Naive thymus-derived CD4-positive, alpha-beta T cell (primary cell): ENCODE measurements at regions not wholly inside any gene's neighbourhood (a gene's known extent, or its start where the extent isn't known, plus 50 kb on each side); places are given as distances from the start of the nearest gene placed in this dataset.
"Not testable (repeated sequence)": the region's sequence is repeated elsewhere in the genome, so short reads cannot be mapped to it uniquely, and the experiment has no call there.

ENCODE experiments used
- ATAC-seq: fragments of 150-1000 bp; cut with Tn5 transposase; 2 replicates; pipeline ENCODE4 v1.10.0; 2021; ENCODE audit warnings: mild to moderate bottlenecking, moderate library complexity
- CTCF ChIA-PET: fragments of 350-600 bp; sonication (Branson Sonifier 250); formaldehyde crosslinking; loops from one replicate; lab custom pipeline; 2021; ENCODE audit warnings: antibody characterized with exemption; lab: Charles Lee
- POLR2A ChIA-PET: fragments of 350-600 bp; sonication (Branson Sonifier 250); formaldehyde crosslinking; loops from one replicate; lab custom pipeline; 2021; ENCODE audit warnings: antibody characterized with exemption, inconsistent platforms; lab: Charles Lee
- DNase-seq, 9 donors: peaks; one replicate each; pipeline versions ENCODE4 v3.0.0 to v3.0.0-alpha.2; 2020 to 2022; ENCODE audit warnings: mixed read lengths in 1 of 9
- H3K27ac ChIP-seq: one replicate; pipeline ENCODE4 v1.7.0; 2013; ENCODE audit warnings: mild to moderate bottlenecking, low read depth, low read length, moderate library complexity
- H3K27me3 ChIP-seq, 2 donors: one replicate each; pipeline ENCODE4 v1.7.0; 2013; ENCODE audit warnings: low read length in 2 of 2, mild to moderate bottlenecking in 2 of 2, moderate library complexity in 2 of 2; ENCODE audit not compliant: control insufficient read depth in 2 of 2, insufficient read depth in 2 of 2
- H3K36me3 ChIP-seq, 3 experiments: 1 replicate in 2 of 3; 2 replicates in 1 of 3; pipeline ENCODE4 v1.7.0; 2013; ENCODE audit warnings: low read length in 3 of 3, mild to moderate bottlenecking in 3 of 3, moderate library complexity in 1 of 3; ENCODE audit not compliant: insufficient read depth in 3 of 3, control insufficient read depth in 2 of 3
- H3K4me1 ChIP-seq, 2 donors: one replicate each; pipeline ENCODE4 v1.7.0; 2013; ENCODE audit warnings: low read length in 2 of 2, mild to moderate bottlenecking in 2 of 2, moderate library complexity in 1 of 2; ENCODE audit not compliant: control insufficient read depth in 2 of 2, insufficient read depth in 2 of 2
- H3K4me3 ChIP-seq: 2 replicates; pipeline ENCODE4 v1.7.0; 2013; ENCODE audit warnings: mild to moderate bottlenecking, low read length
- H3K9me3 ChIP-seq, 3 experiments: 1 replicate in 2 of 3; 2 replicates in 1 of 3; pipeline ENCODE4 v1.7.0; 2013; ENCODE audit warnings: low read length in 3 of 3; ENCODE audit not compliant: control insufficient read depth in 2 of 3
- H3K27ac Mint-ChIP-seq, 9 donors: one replicate each; pipeline ENCODE4 v1.8.0; 2020 to 2022; ENCODE audit warnings: mixed read lengths in 9 of 9, mild to moderate bottlenecking in 8 of 9, moderate library complexity in 5 of 9, inconsistent platforms in 2 of 9
- H3K27me3 Mint-ChIP-seq, 5 donors: one replicate each; pipeline ENCODE4 v1.8.0; 2021 to 2022; ENCODE audit warnings: mixed read lengths in 5 of 5, mild to moderate bottlenecking in 1 of 5
- H3K36me3 Mint-ChIP-seq, 5 donors: one replicate each; pipeline ENCODE4 v1.8.0; 2020 to 2022; ENCODE audit warnings: mixed read lengths in 5 of 5, mild to moderate bottlenecking in 3 of 5, inconsistent platforms in 1 of 5
- H3K4me1 Mint-ChIP-seq, 7 donors: one replicate each; pipeline ENCODE4 v1.8.0; 2020 to 2022; ENCODE audit warnings: mixed read lengths in 7 of 7, mild to moderate bottlenecking in 3 of 7, inconsistent platforms in 1 of 7
- H3K4me3 Mint-ChIP-seq, 10 donors: one replicate each; pipeline ENCODE4 v1.8.0; 2020 to 2022; ENCODE audit warnings: mild to moderate bottlenecking in 10 of 10, mixed read lengths in 10 of 10, moderate library complexity in 6 of 10, inconsistent platforms in 2 of 10
- H3K9me3 Mint-ChIP-seq, 11 donors: one replicate each; pipeline ENCODE4 v1.8.0; 2020 to 2022; ENCODE audit warnings: mixed read lengths in 11 of 11, mild to moderate bottlenecking in 4 of 11, inconsistent platforms in 1 of 11, moderate library complexity in 1 of 11
- intact Hi-C, 2 donors: fragments of 100-400 bp; cut with micrococcal nuclease; formaldehyde crosslinking; loops; one replicate each; pipeline ENCODE4 v1.15.1; 2023

DNA sequence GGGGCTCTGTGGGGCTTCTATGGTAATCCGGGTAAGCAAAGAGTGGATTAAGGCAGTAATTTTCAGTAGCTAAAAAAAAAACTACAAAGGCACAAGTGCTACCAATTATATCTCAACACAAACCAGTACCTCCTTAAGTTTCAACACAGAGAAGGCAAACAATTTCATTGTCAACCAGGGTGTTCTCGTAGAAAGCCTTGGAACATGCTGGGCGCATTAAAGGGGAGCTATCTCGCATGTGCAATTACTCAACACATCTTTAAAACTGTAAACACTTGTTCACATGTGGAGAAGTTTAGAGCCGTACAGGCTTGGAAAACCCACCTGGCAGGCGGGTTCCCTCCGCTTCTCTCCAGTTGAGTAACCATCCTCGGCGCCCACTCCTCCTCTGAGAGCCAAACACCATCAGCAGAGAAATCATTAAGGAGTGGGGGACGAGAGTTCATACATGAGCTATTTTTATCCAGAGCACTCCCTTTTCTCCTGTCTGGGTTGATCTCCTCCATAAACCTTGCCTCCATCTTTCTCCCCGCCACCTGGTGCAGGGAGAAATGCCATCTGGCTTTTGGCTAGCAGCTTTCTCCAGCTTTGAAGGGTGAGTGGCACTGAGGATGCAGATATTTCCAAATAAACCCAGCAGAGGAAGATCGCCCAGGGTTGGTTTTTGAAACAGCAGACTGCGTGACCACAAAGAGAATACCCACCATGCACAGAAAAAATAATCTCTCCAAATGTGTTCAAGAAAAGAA is 287.1 kb downstream of the WDR11 start:
- no peak overlapping the region for H3K27ac Mint-ChIP-seq
- no peak overlapping the region for H3K4me3 Mint-ChIP-seq
- no peaks in the 10 kb centered on the region for H3K4me1 Mint-ChIP-seq
- ChIA-PET CTCF (no interaction called here), POLR2A (no interaction called here)
- no peak overlapping the region for H3K27ac ChIP-seq
- intact Hi-C loops: no loop called here
- no peaks in the 10 kb centered on the region for H3K27me3 ChIP-seq
- H3K9me3 Mint-ChIP-seq: peaks cover 4 to 18% (median 7%) of the 10 kb centered on the region in 11 donors
- H3K27me3 Mint-ChIP-seq: peaks cover 0 to 5% (median 0%) of the 10 kb centered on the region in 5 donors
- H3K9me3 ChIP-seq: no peaks in the 10 kb centered on the region
- H3K36me3 ChIP-seq: no peaks in the 10 kb centered on the region
- DNase-seq (no peak), ATAC-seq (no peak)
- no peaks in the 10 kb centered on the region for H3K36me3 Mint-ChIP-seq
- H3K4me3 ChIP-seq: no peak overlapping the region
- H3K4me1 ChIP-seq: no peaks in the 10 kb centered on the region

DNA sequence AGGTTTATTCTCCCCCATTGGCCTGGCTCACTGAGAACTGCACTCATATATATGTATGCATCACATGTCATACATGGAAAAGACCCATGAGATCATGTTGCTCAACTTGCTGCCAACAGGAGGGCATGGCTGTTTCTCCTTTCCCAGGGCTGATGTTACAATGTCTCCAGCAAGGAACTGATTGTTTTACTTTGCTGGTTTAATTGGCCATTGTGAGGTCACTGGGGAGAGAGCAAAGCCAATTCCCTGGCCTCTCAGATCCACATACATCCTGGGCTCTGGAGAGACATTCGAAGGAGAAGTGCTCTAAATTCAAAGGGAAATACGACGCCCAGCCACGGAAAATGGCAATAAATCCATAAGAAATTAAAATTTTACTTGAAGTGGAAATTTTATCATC is 287.8 kb downstream of the WDR11 start:
- Histone ChIP-seq H3K27me3 (no peaks in the 10 kb centered on the region), H3K9me3 (peaks cover 0 to 4% (median 0%) of the 10 kb centered on the region in 3 experiments), H3K4me1 (no peaks in the 10 kb centered on the region), H3K4me3 (no peak overlapping the region), H3K27ac (no peak overlapping the region), H3K36me3 (no peaks in the 10 kb centered on the region)
- no peaks in the 10 kb centered on the region for H3K4me1 Mint-ChIP-seq
- H3K27me3 Mint-ChIP-seq: peaks cover 0 to 5% (median 0%) of the 10 kb centered on the region in 5 donors
- ATAC-seq: no peak
- DNase-seq: no peak
- POLR2A ChIA-PET: no interaction called here
- CTCF ChIA-PET: no interaction called here
- H3K4me3 Mint-ChIP-seq: no peak overlapping the region
- no peak overlapping the region for H3K27ac Mint-ChIP-seq
- no peaks in the 10 kb centered on the region for H3K36me3 Mint-ChIP-seq
- H3K9me3 Mint-ChIP-seq: peaks cover 4 to 21% (median 7%) of the 10 kb centered on the region in 11 donors
- intact Hi-C loops: no loop called here

DNA sequence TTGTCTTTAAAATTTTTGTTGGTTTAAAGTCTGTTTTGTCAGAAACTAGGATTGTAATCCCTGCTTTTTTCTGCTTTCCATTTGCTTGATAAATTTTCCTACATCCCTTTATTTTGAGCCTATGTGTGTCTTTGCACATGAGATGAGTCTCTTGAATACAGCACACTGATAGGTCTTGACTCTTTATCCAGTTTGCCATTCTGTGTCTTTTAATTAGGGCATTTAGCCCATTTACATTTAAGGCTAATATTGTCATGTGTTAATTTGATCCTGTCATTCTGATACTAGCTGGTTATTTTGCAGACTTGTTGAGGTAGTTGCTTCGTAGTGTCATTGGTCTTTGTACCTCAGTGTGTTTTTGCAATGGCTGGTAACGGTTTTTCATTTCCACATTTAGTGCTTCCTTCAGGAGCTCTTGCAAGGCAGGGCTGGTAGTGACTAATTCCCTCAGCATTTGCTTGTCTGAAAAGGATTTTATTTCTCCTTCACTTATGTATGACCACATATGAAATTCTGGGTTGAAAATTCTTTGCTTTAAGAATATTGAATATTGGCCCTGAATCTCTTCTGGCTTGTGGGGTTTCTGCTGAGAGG is 294.7 kb downstream of the WDR11 start:
- H3K4me3 ChIP-seq, H3K4me1 ChIP-seq, H3K27me3 ChIP-seq, POLR2A ChIA-PET, H3K4me3 Mint-ChIP-seq, ATAC-seq, H3K36me3 ChIP-seq, intact Hi-C loops, H3K27me3 Mint-ChIP-seq, CTCF ChIA-PET, H3K27ac ChIP-seq, DNase-seq, H3K9me3 ChIP-seq, H3K4me1 Mint-ChIP-seq, H3K36me3 Mint-ChIP-seq, H3K27ac Mint-ChIP-seq: not testable (repeated sequence)
- peaks cover 16 to 49% (median 27%) of the 10 kb centered on the region in 11 donors for H3K9me3 Mint-ChIP-seq

DNA sequence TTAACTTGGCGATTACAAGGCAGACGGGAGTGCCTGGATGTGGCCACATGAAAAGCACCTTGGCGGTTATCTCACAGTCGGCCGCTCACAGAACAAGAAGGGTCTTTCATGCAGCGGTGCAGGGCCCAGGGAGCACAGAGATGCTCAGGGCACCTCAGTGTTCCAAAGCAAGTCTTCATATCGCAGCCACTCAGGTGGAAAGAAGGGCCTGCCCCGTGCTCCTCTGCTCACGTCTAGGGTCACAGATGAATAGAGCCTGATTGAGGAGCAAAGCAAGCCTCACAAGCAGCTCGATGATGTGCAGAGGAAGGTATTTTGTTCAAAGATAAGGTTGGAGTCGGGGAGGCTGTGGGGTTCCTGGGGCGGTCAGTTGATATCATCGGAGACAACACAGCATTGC is 297.8 kb downstream of the WDR11 start:
- peaks cover 0 to 8% (median 0%) of the 10 kb centered on the region in 5 donors for H3K36me3 Mint-ChIP-seq
- CTCF ChIA-PET: no interaction called here
- H3K27ac ChIP-seq: no peak overlapping the region
- no peak overlapping the region for H3K4me3 ChIP-seq
- DNase-seq: no peak
- H3K27me3 ChIP-seq: no peaks in the 10 kb centered on the region
- no peaks in the 10 kb centered on the region for H3K4me1 ChIP-seq
- H3K27me3 Mint-ChIP-seq: peaks cover 0 to 17% (median 6%) of the 10 kb centered on the region in 5 donors
- no peak overlapping the region for H3K27ac Mint-ChIP-seq
- intact Hi-C loops: no loop called here
- H3K9me3 ChIP-seq: peaks cover 0 to 2% (median 0%) of the 10 kb centered on the region in 3 experiments
- no peak overlapping the region for H3K4me3 Mint-ChIP-seq
- H3K4me1 Mint-ChIP-seq: no peaks in the 10 kb centered on the region
- no peaks in the 10 kb centered on the region for H3K36me3 ChIP-seq
- POLR2A ChIA-PET: no interaction called here
- H3K9me3 Mint-ChIP-seq: peaks cover 12 to 37% (median 23%) of the 10 kb centered on the region in 11 donors
- no peak for ATAC-seq

DNA sequence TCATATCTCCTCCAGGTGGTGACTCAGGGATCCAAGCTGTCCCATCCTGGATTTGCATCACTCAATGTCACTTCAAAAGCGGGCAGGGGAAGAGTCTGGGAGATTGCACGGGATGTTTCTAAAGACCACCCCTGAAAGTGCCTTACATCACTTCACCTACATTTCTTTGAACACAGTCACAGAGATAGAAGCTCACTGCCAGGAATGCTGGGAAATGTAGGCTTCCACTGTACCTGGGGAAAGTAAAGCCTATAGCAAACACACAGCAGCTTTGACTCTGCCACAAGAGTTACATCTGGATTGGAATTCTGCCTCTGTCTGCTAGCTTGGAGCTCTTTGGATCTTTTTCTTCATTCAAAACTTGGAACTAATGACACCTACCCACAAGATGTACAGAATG is 300.9 kb downstream of the WDR11 start:
- peaks cover 0 to 1% (median 0%) of the 10 kb centered on the region in 5 donors for H3K36me3 Mint-ChIP-seq
- H3K27ac Mint-ChIP-seq: no peak overlapping the region
- Histone ChIP-seq H3K27me3 (no peaks in the 10 kb centered on the region), H3K36me3 (no peaks in the 10 kb centered on the region), H3K27ac (no peak overlapping the region), H3K4me1 (no peaks in the 10 kb centered on the region), H3K9me3 (no peaks in the 10 kb centered on the region), H3K4me3 (no peak overlapping the region)
- H3K4me1 Mint-ChIP-seq: no peaks in the 10 kb centered on the region
- peaks cover under 1 to 19% (median 7%) of the 10 kb centered on the region in 11 donors for H3K9me3 Mint-ChIP-seq
- POLR2A ChIA-PET: no interaction called here
- intact Hi-C loops: no loop called here
- ATAC-seq (no peak), DNase-seq (no peak)
- CTCF ChIA-PET: no interaction called here
- H3K27me3 Mint-ChIP-seq: peaks cover 0 to 17% (median 10%) of the 10 kb centered on the region in 5 donors
- no peak overlapping the region for H3K4me3 Mint-ChIP-seq

DNA sequence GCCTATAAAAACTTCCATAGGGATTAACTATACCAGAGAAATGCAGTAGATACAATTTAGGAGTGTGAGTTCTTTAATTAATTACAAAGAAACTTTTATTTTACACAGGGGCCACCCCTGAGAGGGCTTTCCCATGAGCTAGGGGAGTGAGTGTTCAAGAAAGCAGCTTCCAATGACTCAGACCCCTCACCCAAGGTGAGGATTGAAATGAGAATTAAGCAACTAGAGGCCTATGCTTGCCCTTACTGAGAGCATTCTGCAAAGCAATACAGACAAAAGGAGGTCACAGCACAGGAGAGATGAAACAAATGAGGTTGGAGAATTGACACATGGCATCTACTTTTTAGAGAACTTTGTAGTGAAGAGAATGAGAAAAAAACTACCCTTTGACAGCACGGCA is 301.8 kb downstream of the WDR11 start:
- H3K27ac ChIP-seq: no peak overlapping the region
- H3K4me3 ChIP-seq: no peak overlapping the region
- H3K4me1 ChIP-seq: no peaks in the 10 kb centered on the region
- no peaks in the 10 kb centered on the region for H3K27me3 ChIP-seq
- intact Hi-C loops: no loop called here
- ChIA-PET CTCF (no interaction called here), POLR2A (no interaction called here)
- Mint-ChIP-seq H3K36me3 (no peaks in the 10 kb centered on the region), H3K4me3 (no peak overlapping the region), H3K4me1 (no peaks in the 10 kb centered on the region), H3K27me3 (peaks cover 0 to 17% (median 10%) of the 10 kb centered on the region in 5 donors), H3K27ac (no peak overlapping the region), H3K9me3 (peaks cover 0 to 18% (median 7%) of the 10 kb centered on the region in 11 donors)
- H3K9me3 ChIP-seq: no peaks in the 10 kb centered on the region
- ATAC-seq (no peak), DNase-seq (no peak)
- H3K36me3 ChIP-seq: no peaks in the 10 kb centered on the region

DNA sequence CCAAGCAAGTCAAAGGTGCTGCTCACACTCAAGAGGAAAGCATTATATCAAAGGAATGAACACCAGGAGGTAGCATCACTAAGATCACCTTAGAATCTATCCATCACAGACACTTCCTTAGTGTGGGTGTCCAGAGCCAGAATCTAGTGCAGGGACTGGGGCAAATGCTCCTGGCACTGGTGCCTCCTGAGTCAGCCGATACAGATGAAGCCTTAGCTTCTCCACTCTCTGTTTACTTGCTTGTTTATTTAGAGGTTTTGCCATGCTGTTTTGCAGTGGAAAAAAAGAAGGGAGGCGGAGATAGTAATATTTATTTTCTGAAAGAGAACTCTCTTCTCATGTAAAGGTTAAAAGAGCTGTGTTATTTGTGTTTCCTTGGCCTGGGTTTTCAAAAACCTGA is 303.1 kb downstream of the WDR11 start:
- no peaks in the 10 kb centered on the region for H3K36me3 ChIP-seq
- Mint-ChIP-seq H3K9me3 (peaks cover 0 to 14% (median 7%) of the 10 kb centered on the region in 11 donors), H3K4me3 (no peak overlapping the region), H3K36me3 (no peaks in the 10 kb centered on the region), H3K27me3 (peaks cover 0 to 15% (median 10%) of the 10 kb centered on the region in 5 donors), H3K4me1 (no peaks in the 10 kb centered on the region), H3K27ac (no peak overlapping the region)
- no peak overlapping the region for H3K4me3 ChIP-seq
- no peak for DNase-seq
- ChIA-PET CTCF (no interaction called here), POLR2A (no interaction called here)
- intact Hi-C loops: no loop called here
- H3K4me1 ChIP-seq: no peaks in the 10 kb centered on the region
- no peak for ATAC-seq
- H3K27me3 ChIP-seq: no peaks in the 10 kb centered on the region
- H3K9me3 ChIP-seq: no peaks in the 10 kb centered on the region
- H3K27ac ChIP-seq: no peak overlapping the region
